ENCODE measurements at regions not wholly inside any gene's neighbourhood (a gene's known extent, or its start where the extent isn't known, plus 50 kb on each side); places are given as distances from the start of the nearest gene placed in this dataset.
"Not testable (repeated sequence)": the region's sequence is repeated elsewhere in the genome, so short reads cannot be mapped to it uniquely, and the experiment has no call there.

- Histone ChIP-seq H3K9me3 (ENCODE audit: low read depth, low read length) (no peaks in the 10 kb centered on the region), H2AFZ (ENCODE audit: low read length) (no peak overlapping the region), H3K79me2 (ENCODE audit: insufficient read depth, low read length) (no peaks in the 10 kb centered on the region), H3K27me3 (ENCODE audit: insufficient read depth, low read length) (peaks cover 50% of the 10 kb centered on the region), H3K4me2 (ENCODE audit: insufficient read depth, low read length) (no peak overlapping the region), H3K36me3 (ENCODE audit: insufficient read depth, low read length) (no peaks in the 10 kb centered on the region), H3K27ac (ENCODE audit: low read depth, low read length) (no peak overlapping the region), H3K4me3 (ENCODE audit: insufficient read depth, low read length) (no peak overlapping the region), H4K20me1 (ENCODE audit: insufficient read depth, low read length) (no peaks in the 10 kb centered on the region), H3K4me1 (ENCODE audit: insufficient read depth, low read length) (no peaks in the 10 kb centered on the region)
- no peak for DNase-seq (ENCODE audit: insufficient read length, low spot score, missing footprints)
- TF ChIP-seq, protein P1, sequence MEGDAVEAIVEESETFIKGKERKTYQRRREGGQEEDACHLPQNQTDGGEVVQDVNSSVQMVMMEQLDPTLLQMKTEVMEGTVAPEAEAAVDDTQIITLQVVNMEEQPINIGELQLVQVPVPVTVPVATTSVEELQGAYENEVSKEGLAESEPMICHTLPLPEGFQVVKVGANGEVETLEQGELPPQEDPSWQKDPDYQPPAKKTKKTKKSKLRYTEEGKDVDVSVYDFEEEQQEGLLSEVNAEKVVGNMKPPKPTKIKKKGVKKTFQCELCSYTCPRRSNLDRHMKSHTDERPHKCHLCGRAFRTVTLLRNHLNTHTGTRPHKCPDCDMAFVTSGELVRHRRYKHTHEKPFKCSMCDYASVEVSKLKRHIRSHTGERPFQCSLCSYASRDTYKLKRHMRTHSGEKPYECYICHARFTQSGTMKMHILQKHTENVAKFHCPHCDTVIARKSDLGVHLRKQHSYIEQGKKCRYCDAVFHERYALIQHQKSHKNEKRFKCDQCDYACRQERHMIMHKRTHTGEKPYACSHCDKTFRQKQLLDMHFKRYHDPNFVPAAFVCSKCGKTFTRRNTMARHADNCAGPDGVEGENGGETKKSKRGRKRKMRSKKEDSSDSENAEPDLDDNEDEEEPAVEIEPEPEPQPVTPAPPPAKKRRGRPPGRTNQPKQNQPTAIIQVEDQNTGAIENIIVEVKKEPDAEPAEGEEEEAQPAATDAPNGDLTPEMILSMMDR (IDR thresholded peaks at IDR 0.05; ENCODE audit: extremely low read depth, low read depth, low read length), result no peak
Measured at GRCh38 chr2:97354576-97354975, 235.1 kb downstream of the ANKRD36B start.

DNA sequence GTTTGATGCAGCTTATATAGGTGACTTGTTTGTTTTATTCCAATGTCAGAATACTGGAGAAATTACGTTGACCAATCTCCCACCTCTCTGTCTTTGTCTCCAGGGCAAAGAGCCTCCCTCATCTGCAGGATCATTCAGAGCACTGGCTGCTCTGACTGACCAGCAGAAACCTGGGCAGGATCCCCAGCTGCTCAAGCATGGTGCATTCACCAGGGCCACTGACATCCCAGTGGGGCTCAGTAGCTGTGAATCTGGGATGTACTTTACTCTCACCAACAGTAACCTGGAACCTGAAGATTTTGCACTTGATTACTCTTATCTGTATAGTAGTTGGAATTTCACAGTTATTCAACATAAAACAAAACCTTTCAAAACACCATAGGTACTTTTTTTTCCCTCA is 235.9 kb downstream of the ANKRD36 start:
- no peak for DNase-seq (ENCODE audit: insufficient read length, low spot score, missing footprints)
- Histone ChIP-seq H3K79me2 (ENCODE audit: insufficient read depth, low read length) (no peaks in the 10 kb centered on the region), H4K20me1 (ENCODE audit: insufficient read depth, low read length) (no peaks in the 10 kb centered on the region), H3K27me3 (ENCODE audit: insufficient read depth, low read length) (peaks cover 30% of the 10 kb centered on the region), H3K36me3 (ENCODE audit: insufficient read depth, low read length) (no peaks in the 10 kb centered on the region), H3K4me2 (ENCODE audit: insufficient read depth, low read length) (no peak overlapping the region), H3K9me3 (ENCODE audit: low read depth, low read length) (no peaks in the 10 kb centered on the region), H2AFZ (ENCODE audit: low read length) (no peak overlapping the region), H3K4me1 (ENCODE audit: insufficient read depth, low read length) (no peaks in the 10 kb centered on the region), H3K27ac (ENCODE audit: low read depth, low read length) (no peak overlapping the region), H3K4me3 (ENCODE audit: insufficient read depth, low read length) (no peak overlapping the region)
- TF ChIP-seq, protein P1 (IDR thresholded peaks at IDR 0.05; ENCODE audit: extremely low read depth, low read depth, low read length), result no peak

- no peak overlapping the region for H3K4me2 ChIP-seq (ENCODE audit: insufficient read depth, low read length)
- no peak overlapping the region for H3K4me3 ChIP-seq (ENCODE audit: insufficient read depth, low read length)
- no peaks in the 10 kb centered on the region for H3K36me3 ChIP-seq (ENCODE audit: insufficient read depth, low read length)
- DNase-seq (ENCODE audit: insufficient read length, low spot score, missing footprints), result peak; percentile 22
- H2AFZ ChIP-seq (ENCODE audit: low read length), result no peak overlapping the region
- H3K27ac ChIP-seq (ENCODE audit: low read depth, low read length), result no peak overlapping the region
- TF ChIP-seq, protein P1 (IDR thresholded peaks at IDR 0.05; ENCODE audit: extremely low read depth, low read depth, low read length), result no peak
- H3K4me1 ChIP-seq (ENCODE audit: insufficient read depth, low read length), result no peaks in the 10 kb centered on the region
- H4K20me1 ChIP-seq (ENCODE audit: insufficient read depth, low read length), result no peaks in the 10 kb centered on the region
- H3K79me2 ChIP-seq (ENCODE audit: insufficient read depth, low read length), result no peaks in the 10 kb centered on the region
- peaks cover 27% of the 10 kb centered on the region for H3K27me3 ChIP-seq (ENCODE audit: insufficient read depth, low read length)
- no peaks in the 10 kb centered on the region for H3K9me3 ChIP-seq (ENCODE audit: low read depth, low read length)
Measured at GRCh38 chr2:97348265-97348664, 235.3 kb downstream of the ANKRD36 start.

GRCh38 chr2:97344937-97345336 is 232.0 kb downstream of the ANKRD36 start:
- H3K4me3 ChIP-seq (ENCODE audit: insufficient read depth, low read length); H4K20me1 ChIP-seq (ENCODE audit: insufficient read depth, low read length); H3K27ac ChIP-seq (ENCODE audit: low read depth, low read length); H2AFZ ChIP-seq (ENCODE audit: low read length); H3K9me3 ChIP-seq (ENCODE audit: low read depth, low read length); H3K4me2 ChIP-seq (ENCODE audit: insufficient read depth, low read length); H3K36me3 ChIP-seq (ENCODE audit: insufficient read depth, low read length); H3K79me2 ChIP-seq (ENCODE audit: insufficient read depth, low read length); H3K4me1 ChIP-seq (ENCODE audit: insufficient read depth, low read length); DNase-seq (ENCODE audit: insufficient read length, low spot score, missing footprints): not testable (repeated sequence)
- peaks cover 14% of the 10 kb centered on the region for H3K27me3 ChIP-seq (ENCODE audit: insufficient read depth, low read length)

DNA sequence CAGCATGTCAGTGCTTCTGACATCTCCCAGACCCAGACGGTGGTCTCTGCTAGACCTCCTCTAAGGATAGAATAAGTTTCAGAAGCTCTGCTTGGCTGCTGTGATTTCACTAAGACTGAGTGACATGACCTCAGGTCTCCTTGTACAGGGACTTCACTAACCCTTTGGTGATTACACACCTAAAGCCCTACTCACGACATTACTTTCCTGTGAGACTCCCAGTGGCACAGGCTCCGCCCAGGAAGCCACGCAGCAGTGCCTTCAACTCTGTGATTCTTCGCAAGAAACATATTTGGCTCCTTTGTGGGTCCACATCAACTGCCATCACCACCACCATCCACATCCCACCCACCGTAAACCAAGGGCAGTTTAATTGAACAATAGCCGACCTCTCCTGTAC is 220.7 kb downstream of the ANKRD36 start:
- not testable (repeated sequence) for H3K27ac ChIP-seq (ENCODE audit: low read depth, low read length); DNase-seq (ENCODE audit: insufficient read length, low spot score, missing footprints); H3K4me2 ChIP-seq (ENCODE audit: insufficient read depth, low read length); H3K4me3 ChIP-seq (ENCODE audit: insufficient read depth, low read length); H3K9me3 ChIP-seq (ENCODE audit: low read depth, low read length); H2AFZ ChIP-seq (ENCODE audit: low read length); H3K27me3 ChIP-seq (ENCODE audit: insufficient read depth, low read length); H3K79me2 ChIP-seq (ENCODE audit: insufficient read depth, low read length); H4K20me1 ChIP-seq (ENCODE audit: insufficient read depth, low read length); H3K36me3 ChIP-seq (ENCODE audit: insufficient read depth, low read length); H3K4me1 ChIP-seq (ENCODE audit: insufficient read depth, low read length)

DNA sequence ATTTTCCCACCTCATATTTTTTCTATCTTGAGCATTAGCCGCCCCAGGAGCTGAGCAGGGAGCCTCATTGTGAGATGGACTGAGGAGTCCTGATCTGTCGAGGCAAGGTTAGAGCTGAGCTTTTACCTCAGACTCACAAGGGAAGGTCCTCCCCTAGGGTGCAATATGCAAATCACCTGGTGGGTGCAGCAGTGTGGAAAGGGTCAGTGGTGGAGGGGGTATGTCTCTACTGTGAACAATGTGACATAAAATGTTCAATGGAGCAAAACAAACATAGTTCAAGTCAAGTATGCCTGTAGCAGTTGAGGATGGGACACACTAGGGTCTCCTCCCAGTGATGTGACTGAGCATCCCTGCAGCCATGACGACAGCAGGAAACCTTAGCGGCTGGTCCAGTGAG is 219.2 kb downstream of the ANKRD36 start:
- H3K4me1 ChIP-seq (ENCODE audit: insufficient read depth, low read length); H3K79me2 ChIP-seq (ENCODE audit: insufficient read depth, low read length); H4K20me1 ChIP-seq (ENCODE audit: insufficient read depth, low read length); H3K36me3 ChIP-seq (ENCODE audit: insufficient read depth, low read length); H3K4me3 ChIP-seq (ENCODE audit: insufficient read depth, low read length); H2AFZ ChIP-seq (ENCODE audit: low read length); DNase-seq (ENCODE audit: insufficient read length, low spot score, missing footprints); H3K9me3 ChIP-seq (ENCODE audit: low read depth, low read length); H3K27ac ChIP-seq (ENCODE audit: low read depth, low read length); H3K4me2 ChIP-seq (ENCODE audit: insufficient read depth, low read length); H3K27me3 ChIP-seq (ENCODE audit: insufficient read depth, low read length): not testable (repeated sequence)

GRCh38 chr2:97321936-97322713 is 209.2 kb downstream of the ANKRD36 start:
- not testable (repeated sequence) for H3K79me2 ChIP-seq (ENCODE audit: insufficient read depth, low read length); H3K36me3 ChIP-seq (ENCODE audit: insufficient read depth, low read length); H3K4me3 ChIP-seq (ENCODE audit: insufficient read depth, low read length); H4K20me1 ChIP-seq (ENCODE audit: insufficient read depth, low read length); DNase-seq (ENCODE audit: insufficient read length, low spot score, missing footprints); H3K27me3 ChIP-seq (ENCODE audit: insufficient read depth, low read length); H3K27ac ChIP-seq (ENCODE audit: low read depth, low read length); H3K4me1 ChIP-seq (ENCODE audit: insufficient read depth, low read length); H3K9me3 ChIP-seq (ENCODE audit: low read depth, low read length); H3K4me2 ChIP-seq (ENCODE audit: insufficient read depth, low read length); H2AFZ ChIP-seq (ENCODE audit: low read length)

Data from osteoblast (primary cell).